ENCODE measurements at regions not wholly inside any gene's neighbourhood (a gene's known extent, or its start where the extent isn't known, plus 50 kb on each side); places are given as distances from the start of the nearest gene placed in this dataset.
A peak's percentile ranks its signal among the peaks of the same experiment; 100 is the strongest.
"Not testable (repeated sequence)": the region's sequence is repeated elsewhere in the genome, so short reads cannot be mapped to it uniquely, and the experiment has no call there.

DNA sequence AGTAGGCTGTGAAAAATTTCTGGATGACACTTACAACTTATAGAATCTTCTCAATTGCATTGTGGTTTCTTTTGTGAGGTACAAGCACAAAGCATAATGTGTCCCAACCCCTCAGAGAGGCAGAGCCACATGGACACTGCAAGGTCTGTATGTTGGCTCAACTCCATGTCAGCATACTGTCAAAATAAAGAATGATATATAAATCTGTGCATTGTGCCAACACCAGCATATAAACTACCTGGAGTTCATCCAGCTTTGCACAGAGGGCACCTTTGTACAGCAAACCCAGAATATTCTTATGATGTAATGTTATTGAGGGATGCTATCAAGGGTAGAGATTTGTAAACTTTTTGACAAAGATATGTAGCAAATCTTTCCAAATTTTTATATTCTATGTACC is 1065.8 kb upstream of the MIR17HG start:
- DNase-seq (no peak), ATAC-seq (no peak)
- intact Hi-C loops (cut with micrococcal nuclease) = no loop called here

- no peak for ATAC-seq
- no peak for DNase-seq
- intact Hi-C loops (cut with micrococcal nuclease) = no loop called here
Measured at GRCh38 chr13:90287521-90287920, 1060.0 kb upstream of the MIR17HG start.

GRCh38 chr13:90293793-90294361 is 1053.6 kb upstream of the MIR17HG start:
- DNase-seq (no peak), ATAC-seq (no peak)
- intact Hi-C loops (cut with micrococcal nuclease) = no loop called here

- no peak for DNase-seq
- intact Hi-C loops (cut with micrococcal nuclease) = no loop called here
- ATAC-seq = no peak
Measured at GRCh38 chr13:90299238-90299637, 1048.2 kb upstream of the MIR17HG start.

GRCh38 chr13:90300015-90300414 is 1047.5 kb upstream of the MIR17HG start:
- DNase-seq (no peak), ATAC-seq (no peak)
- intact Hi-C loops (cut with micrococcal nuclease) = no loop called here

DNA sequence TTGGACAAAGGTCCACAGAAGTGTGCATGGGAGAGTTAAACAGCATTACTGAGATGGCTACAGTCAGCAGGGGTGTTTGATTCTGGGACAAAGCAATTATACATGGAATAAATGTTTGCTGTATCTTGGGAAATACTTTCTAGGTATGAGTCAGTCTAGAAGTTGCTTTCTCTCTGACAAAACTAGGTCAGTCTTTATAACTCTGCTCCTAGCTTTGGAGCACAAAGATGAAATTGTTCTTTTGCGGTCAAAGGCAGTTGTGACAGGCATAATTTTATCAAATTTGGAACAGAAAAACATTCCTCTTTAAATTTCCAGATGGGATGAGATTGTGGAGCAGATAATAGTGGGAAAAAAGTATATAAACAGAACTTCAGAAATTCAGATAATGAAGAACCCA is 1045.4 kb upstream of the MIR17HG start:
- ATAC-seq = peak; percentile 53
- no peak for DNase-seq
- intact Hi-C loops (cut with micrococcal nuclease) = no loop called here

GRCh38 chr13:90305796-90306195 is 1041.7 kb upstream of the MIR17HG start:
- intact Hi-C loops (cut with micrococcal nuclease) = no loop called here
- no peak for ATAC-seq
- DNase-seq = no peak

DNA sequence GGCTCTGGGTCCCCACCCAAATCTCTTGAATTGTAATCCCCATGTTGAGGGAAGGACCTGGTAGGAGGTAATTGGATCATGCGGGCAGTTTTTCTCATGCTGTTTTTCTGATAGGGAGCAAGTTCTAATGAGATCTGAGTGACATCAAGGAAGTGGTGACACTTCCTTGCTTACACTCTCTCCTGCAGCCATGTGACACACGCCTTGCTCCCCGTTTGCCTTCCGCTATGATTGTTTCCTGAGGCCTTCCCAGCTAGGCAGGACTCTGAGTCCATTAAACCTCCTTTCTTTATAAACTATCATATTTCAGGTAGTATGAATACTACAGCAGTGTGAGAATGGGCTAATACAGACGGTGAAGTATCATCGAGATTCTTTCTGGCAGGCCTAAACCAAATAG is 1040.4 kb upstream of the MIR17HG start:
- ATAC-seq (no peak), DNase-seq (no peak)
- intact Hi-C loops (cut with micrococcal nuclease) = no loop called here

DNA sequence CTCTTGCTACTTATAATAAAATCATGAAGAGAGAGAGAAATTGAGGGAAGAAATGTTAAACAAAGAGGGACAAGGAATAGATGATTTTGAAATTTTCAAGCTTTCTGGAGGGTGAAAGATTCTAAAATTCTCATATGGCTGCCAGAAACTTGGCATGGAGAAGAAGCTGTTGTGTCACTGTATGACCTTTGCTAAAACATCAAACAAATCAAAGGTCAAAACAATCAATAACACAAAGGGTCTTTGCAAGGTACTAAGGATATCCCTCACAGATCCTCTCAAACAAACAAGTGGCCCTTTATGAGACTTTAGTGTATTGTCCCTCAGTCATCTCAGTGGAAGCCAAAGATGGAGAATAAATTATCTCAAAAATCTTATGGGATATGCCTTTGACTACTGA is 1039.2 kb upstream of the MIR17HG start:
- no peak for DNase-seq
- no peak for ATAC-seq
- intact Hi-C loops (cut with micrococcal nuclease) = no loop called here

DNA sequence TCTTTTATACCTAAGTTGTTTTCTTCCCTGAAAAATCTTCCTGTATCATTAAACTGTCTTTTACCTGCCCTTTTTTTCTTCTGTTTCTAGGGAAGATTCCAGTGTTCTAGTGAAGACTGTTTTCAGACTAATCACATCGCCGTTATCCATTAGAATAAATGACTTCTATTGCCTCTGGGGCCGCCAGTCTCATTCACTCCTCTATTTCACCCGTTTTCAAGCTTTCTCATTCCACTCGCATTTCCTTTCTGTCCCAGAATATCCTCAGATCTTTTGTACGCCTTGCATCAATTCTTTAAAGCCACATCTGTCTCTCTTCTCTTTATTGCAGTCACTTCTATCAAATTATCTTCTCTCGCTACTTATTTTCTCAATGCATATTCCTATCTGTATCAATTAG is 1035.6 kb upstream of the MIR17HG start:
- ATAC-seq (no peak), DNase-seq (no peak)
- intact Hi-C loops (cut with micrococcal nuclease) = no loop called here

DNA sequence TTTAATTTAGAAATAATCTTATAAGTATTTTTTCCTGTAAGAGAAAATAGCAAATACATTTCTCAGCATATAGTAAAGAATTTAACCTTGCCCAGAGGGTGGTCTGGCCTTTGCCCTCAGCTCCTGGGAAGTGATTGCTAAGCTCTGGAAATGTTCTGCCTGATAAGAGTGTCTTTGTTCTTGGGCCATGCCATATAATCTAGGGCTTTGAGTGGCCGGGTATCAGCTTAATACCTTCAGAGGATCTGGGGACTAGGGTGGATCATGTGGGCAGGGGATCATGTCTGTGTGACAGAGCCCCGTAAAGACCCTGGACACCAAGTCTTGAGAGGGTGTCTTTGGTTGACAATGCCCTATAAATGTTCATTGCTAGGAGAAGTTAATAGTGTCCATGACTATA is 1032.4 kb upstream of the MIR17HG start:
- DNase-seq = no peak
- intact Hi-C loops (cut with micrococcal nuclease) = no loop called here
- no peak for ATAC-seq

DNA sequence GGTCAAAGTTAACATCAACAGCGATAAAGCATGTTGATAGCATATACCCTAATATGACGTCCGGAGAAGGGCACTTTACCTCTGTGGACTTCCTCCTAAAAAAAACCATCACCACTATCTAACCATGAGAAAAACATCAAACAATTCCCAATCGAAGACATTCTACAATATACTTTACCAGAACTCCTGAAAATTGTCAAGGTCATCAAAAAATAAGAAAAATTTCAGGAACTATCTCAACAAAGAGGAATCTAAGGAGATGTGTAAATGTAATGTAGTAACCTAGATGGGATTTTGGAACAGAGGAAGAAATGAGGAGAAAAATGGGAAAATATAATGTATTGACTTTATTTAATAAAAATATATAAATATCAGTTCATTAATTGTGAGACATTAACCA is 1026.8 kb upstream of the MIR17HG start:
- intact Hi-C loops (cut with micrococcal nuclease) = no loop called here
- DNase-seq (no peak), ATAC-seq (no peak)

GRCh38 chr13:90321281-90321931 is 1026.1 kb upstream of the MIR17HG start:
- ATAC-seq = no peak
- intact Hi-C loops (cut with micrococcal nuclease) = no loop called here
- no peak for DNase-seq

DNA sequence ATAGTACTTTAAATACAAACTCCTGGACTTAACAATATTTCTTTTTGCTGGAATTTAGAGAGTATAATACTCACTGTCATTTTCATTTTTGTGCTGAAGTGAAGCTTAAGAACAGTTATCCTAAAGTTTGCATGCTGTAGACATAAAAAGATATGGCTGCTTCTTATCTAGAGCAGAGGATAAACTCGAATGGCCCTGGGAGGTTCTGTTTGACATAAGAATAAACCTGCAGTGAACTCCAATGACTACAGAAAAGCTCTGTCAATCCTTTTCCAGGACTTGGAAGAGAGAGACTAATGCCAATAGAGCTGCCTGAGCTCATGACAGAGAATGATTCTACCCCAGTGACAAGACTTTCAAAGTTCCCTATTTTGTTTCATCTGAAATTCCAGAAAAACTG is 1017.8 kb upstream of the MIR17HG start:
- intact Hi-C loops (cut with micrococcal nuclease) = no loop called here
- DNase-seq = no peak
- no peak for ATAC-seq

DNA sequence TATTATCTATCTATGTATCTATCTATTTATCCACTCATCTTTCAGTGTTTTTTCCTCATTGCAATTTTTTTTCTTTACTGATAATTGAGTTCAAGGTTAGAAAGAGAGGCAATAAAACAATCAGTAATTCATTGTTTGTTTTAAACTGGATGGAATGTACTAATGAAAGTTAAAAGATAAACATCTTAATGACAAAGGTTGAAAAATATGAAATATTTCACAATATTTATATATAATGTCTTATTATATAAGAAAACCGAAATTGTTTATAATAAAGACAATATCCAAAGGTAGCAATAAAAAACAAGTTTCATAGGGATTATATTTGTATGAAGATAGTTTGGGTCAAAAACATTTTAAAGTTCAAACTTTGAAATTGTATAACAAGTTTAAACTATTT is 1015.5 kb upstream of the MIR17HG start:
- intact Hi-C loops (cut with micrococcal nuclease) = no loop called here
- ATAC-seq (no peak), DNase-seq (no peak)

DNA sequence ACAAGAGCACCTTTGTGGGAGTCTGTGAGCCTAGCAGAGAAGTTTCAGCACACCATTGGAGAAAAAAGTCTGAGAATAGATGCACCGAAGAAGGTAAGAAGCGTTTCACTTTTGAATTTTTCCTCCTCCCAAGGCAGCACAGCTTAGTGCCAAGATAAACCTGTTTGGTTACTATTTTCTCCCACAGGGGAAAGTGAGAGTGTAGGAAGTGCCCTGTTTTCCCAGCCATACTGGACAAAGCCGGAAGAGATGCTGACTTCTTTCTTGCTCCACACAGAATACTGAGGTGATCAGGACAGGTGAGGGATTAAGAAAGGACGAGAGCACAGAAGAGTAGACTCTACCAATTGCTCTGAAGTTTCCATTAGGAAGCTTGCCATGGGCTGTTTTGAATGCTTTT is 1011.0 kb upstream of the MIR17HG start:
- no peak for DNase-seq
- no peak for ATAC-seq
- intact Hi-C loops (cut with micrococcal nuclease) = no loop called here

GRCh38 chr13:90341348-90341747 is 1006.1 kb upstream of the MIR17HG start:
- DNase-seq; ATAC-seq; intact Hi-C loops (cut with micrococcal nuclease): not testable (repeated sequence)

DNA sequence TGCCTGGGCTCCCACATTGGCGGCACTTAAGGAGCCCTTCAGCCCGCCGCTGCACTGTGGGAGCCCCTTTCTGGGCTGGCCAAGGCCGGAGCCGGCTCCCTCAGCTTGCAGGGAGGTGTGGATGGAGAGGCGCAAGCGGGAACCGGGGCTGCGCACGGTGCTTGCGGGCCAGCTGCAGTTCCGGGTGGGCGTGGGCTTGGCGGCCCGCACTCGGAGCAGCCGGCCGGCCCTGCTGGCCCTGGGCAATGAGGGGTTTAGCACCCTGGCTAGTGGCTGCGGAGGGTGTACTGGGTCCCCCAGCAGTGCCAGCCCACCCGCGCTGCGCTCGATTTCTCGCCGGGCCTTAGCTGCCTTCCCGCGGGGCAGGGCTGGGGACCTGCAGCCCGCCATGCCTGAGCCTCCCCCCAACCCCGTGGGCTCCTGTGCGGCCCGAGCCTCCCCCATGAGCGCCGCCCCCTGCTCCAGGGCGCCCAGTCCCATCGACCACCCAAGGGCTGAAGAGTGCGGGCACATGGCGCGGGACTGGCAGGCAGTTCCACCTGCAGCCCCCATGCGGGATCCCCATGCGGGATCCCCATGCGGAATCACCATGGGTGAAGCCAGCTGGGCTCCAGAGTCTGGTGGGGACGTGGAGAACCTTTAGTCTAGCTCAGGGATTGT is 998.9 kb upstream of the MIR17HG start:
- ATAC-seq; intact Hi-C loops (cut with micrococcal nuclease); DNase-seq: not testable (repeated sequence)

DNA sequence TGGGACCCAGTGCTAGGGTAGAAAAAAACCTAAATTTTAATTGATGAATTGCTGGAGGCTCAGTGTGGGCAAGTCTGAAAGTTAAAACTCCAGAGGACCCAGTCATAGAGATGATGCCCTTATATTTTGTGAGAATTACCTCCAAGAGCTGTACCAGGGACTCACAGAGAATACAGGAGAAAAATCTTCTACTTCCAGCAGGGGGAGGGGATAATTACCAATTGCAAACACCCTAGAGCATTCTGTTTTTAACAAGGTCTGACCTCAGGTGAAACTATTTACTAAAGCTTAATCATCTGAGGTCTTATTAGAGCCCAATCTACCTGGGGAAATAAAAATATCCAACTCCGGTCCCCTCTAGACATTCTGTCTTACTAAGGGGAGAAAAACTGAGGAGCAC is 994.7 kb upstream of the MIR17HG start:
- ATAC-seq = no peak
- intact Hi-C loops (cut with micrococcal nuclease) = no loop called here
- no peak for DNase-seq

DNA sequence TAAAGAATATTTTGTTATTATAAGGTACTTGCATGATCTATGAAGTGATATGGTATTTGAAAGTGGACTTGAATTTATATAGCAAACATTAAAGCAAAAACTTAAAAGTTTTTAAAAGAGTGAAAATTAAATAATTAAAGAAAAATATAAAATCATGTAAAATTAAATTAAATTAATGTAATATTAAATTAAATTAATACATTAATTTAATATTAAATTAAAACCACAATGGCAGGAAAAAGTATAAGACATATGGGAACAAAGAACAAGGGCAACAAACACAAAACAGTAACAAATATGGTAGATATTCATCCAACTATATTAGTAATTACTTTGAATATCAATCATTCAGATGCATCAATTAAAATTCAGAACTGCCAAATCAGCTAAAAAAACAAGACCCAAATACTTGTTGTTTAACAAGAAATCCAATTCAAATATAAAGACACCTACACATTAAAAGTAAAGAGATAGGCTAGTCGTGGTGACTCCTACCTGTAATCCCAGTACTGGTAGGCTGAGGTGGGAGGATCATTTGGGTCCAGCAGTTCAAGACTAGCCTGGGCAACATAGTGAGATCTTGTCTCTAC is 992.2 kb upstream of the MIR17HG start:
- ATAC-seq (no peak), DNase-seq (no peak)
- intact Hi-C loops (cut with micrococcal nuclease) = no loop called here

DNA sequence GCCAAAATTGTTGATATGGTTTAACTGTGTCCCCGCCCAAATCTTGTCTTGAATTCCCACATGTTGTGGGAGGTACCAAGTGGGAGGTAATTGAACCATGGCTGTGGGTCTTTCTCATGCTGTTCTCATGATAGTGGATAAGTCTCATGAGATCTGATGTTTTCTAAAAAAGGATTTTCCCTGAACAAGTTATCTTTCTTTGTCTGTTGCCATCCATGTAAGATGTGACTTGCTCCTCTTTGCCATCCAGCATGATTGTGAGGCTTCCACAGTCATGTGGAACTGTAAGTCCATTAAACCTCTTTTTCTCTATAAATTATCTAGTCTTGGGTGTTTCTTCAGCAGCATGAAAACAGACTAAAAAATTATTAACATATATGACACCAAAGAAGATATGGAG is 986.7 kb upstream of the MIR17HG start:
- no peak for DNase-seq
- intact Hi-C loops (cut with micrococcal nuclease) = no loop called here
- ATAC-seq = no peak
